H1 (cell line): ENCODE measurements at regions not wholly inside any gene's neighbourhood (a gene's known extent, or its start where the extent isn't known, plus 50 kb on each side); places are given as distances from the start of the nearest gene placed in this dataset.

ENCODE experiments used
- CTCF ChIA-PET: fragments of 300-600 bp; sonication (Branson Sonifier 250); formaldehyde crosslinking; loops from one replicate; lab custom pipeline; 2021; ENCODE audit not compliant: partially characterized antibody; lab: Charles Lee
- POLR2A ChIA-PET: fragments of 300-600 bp; sonication (Branson Sonifier 250); formaldehyde crosslinking; loops from one replicate; lab custom pipeline; 2021; ENCODE audit warnings: inconsistent platforms; ENCODE audit not compliant: partially characterized antibody; lab: Charles Lee
- DNase-seq, 2 experiments: peaks; one replicate each; pipeline versions ENCODE4 v3.0.0 to v3.0.0-alpha.2; 2010 to 2022; ENCODE audit warnings: low spot score in 2 of 2, low read depth in 1 of 2, mixed read lengths in 1 of 2
- FAIRE-seq: peaks from 2 replicates; lab custom pipeline; 2011; peaks lifted over from hg19 to GRCh38; lab: Jason Lieb, UNC
- H2AFZ ChIP-seq: 2 replicates; pipeline ENCODE4 v1.8.1; 2012; ENCODE audit warnings: low read length, inconsistent platforms
- H2AK5ac ChIP-seq: 2 replicates; pipeline ENCODE4 v1.6.1; 2013; ENCODE audit warnings: low read depth, low read length
- H2BK120ac ChIP-seq: replicated peaks from 2 replicates; pipeline ENCODE3; 2013; ENCODE audit warnings: low read depth, low read length, inconsistent platforms
- H2BK12ac ChIP-seq: 2 replicates; pipeline ENCODE4 v1.6.1; 2013; ENCODE audit warnings: low read depth, low read length
- H2BK15ac ChIP-seq: 2 replicates; pipeline ENCODE4 v1.6.1; 2013; ENCODE audit warnings: low read length
- H2BK20ac ChIP-seq: 2 replicates; pipeline ENCODE4 v1.6.1; 2013; ENCODE audit warnings: low read length
- H2BK5ac ChIP-seq: 2 replicates; pipeline ENCODE4 v1.6.1; 2013; ENCODE audit warnings: low read depth, low read length
- H3K14ac ChIP-seq: 2 replicates; pipeline ENCODE4 v1.6.1; 2013; ENCODE audit warnings: inconsistent platforms; ENCODE audit not compliant: insufficient read length
- H3K18ac ChIP-seq: 2 replicates; pipeline ENCODE4 v1.6.1; 2013; ENCODE audit warnings: low read length; ENCODE audit errors: extremely low read depth
- H3K23ac ChIP-seq: 2 replicates; pipeline ENCODE4 v1.6.1; 2013; ENCODE audit warnings: inconsistent platforms; ENCODE audit not compliant: insufficient read length
- H3K23me2 ChIP-seq: 2 replicates; pipeline ENCODE4 v1.6.1; 2013; ENCODE audit warnings: low read depth, low read length
- H3K27ac ChIP-seq: 2 replicates; pipeline ENCODE4 v1.6.1; 2011; ENCODE audit warnings: low read depth, low read length, inconsistent platforms
- H3K27me3 ChIP-seq, 4 experiments: replicated peaks in 1 of 4; 1 replicate in 1 of 4; 2 replicates in 3 of 4; pipeline versions ENCODE4 v1.6.1 to v1.8.1; 2011 to 2013; ENCODE audit warnings: low read length in 3 of 4, mild to moderate bottlenecking in 3 of 4, inconsistent platforms in 2 of 4, mixed read lengths in 2 of 4, moderate library complexity in 1 of 4; ENCODE audit not compliant: control insufficient read depth in 3 of 4, insufficient read depth in 3 of 4; ENCODE audit errors: extremely low read depth in 1 of 4
- H3K36me3 ChIP-seq, 4 experiments: 2 replicates each; pipeline versions ENCODE4 v1.6.1 to v1.8.1; 2011 to 2013; ENCODE audit warnings: mild to moderate bottlenecking in 4 of 4, low read length in 3 of 4, moderate library complexity in 2 of 4, control low read depth in 1 of 4, inconsistent platforms in 1 of 4; ENCODE audit not compliant: insufficient read depth in 4 of 4, control insufficient read depth in 2 of 4
- H3K4ac ChIP-seq: replicated peaks from 2 replicates; pipeline ENCODE3; 2013; ENCODE audit warnings: low read length, low read depth, mixed read lengths, inconsistent platforms; ENCODE audit not compliant: insufficient read length
- H3K4me1 ChIP-seq, 4 experiments: replicated peaks in 1 of 4; 1 replicate in 1 of 4; 2 replicates in 3 of 4; pipeline versions ENCODE4 v1.6.1 to v1.8.1; 2011 to 2013; ENCODE audit warnings: low read length in 3 of 4, inconsistent platforms in 2 of 4, mixed read lengths in 1 of 4; ENCODE audit not compliant: insufficient read depth in 4 of 4, control insufficient read depth in 3 of 4
- H3K4me2 ChIP-seq, 2 experiments: 2 replicates each; pipeline versions ENCODE4 v1.6.1 to v1.8.1; 2011 to 2013; ENCODE audit warnings: low read depth in 2 of 2, low read length in 2 of 2, control low read depth in 1 of 2, inconsistent platforms in 1 of 2, mild to moderate bottlenecking in 1 of 2; ENCODE audit not compliant: insufficient read depth in 1 of 2
- H3K4me3 ChIP-seq, 4 experiments: fragments of 200-600, 300-600 bp in 1 of 4; sonication (generic), shearing (Covaris generic), sonication (Bioruptor Twin) in 1 of 4; 2 replicates each; pipeline versions ENCODE4 v1.5.1 to v1.8.1; 2011 to 2016; ENCODE audit warnings: low read length in 4 of 4, low read depth in 3 of 4, control low read depth in 2 of 4, inconsistent platforms in 2 of 4, mild to moderate bottlenecking in 2 of 4, mixed read lengths in 1 of 4, moderate library complexity in 1 of 4; ENCODE audit not compliant: insufficient read depth in 2 of 4; ENCODE audit errors: extremely low read depth in 1 of 4
- H3K56ac ChIP-seq: replicated peaks from 2 replicates; pipeline ENCODE3; 2013; ENCODE audit warnings: low read depth, mild to moderate bottlenecking, mixed read lengths, low read length, inconsistent platforms; ENCODE audit not compliant: insufficient read length
- H3K79me1 ChIP-seq: 2 replicates; pipeline ENCODE4 v1.6.1; 2013; ENCODE audit warnings: low read depth, low read length, control low read depth
- H3K79me2 ChIP-seq, 2 experiments: 2 replicates each; pipeline versions ENCODE4 v1.6.1 to v1.8.1; 2012 to 2013; ENCODE audit warnings: low read length in 2 of 2, mild to moderate bottlenecking in 2 of 2, inconsistent platforms in 1 of 2; ENCODE audit not compliant: insufficient read depth in 2 of 2, control insufficient read depth in 1 of 2
- H3K9ac ChIP-seq, 4 experiments: replicated peaks in 1 of 4; 1 replicate in 1 of 4; 2 replicates in 3 of 4; pipeline versions ENCODE4 v1.6.1 to v1.8.1; 2011 to 2013; ENCODE audit warnings: low read depth in 3 of 4, low read length in 3 of 4, control low read depth in 2 of 4, mild to moderate bottlenecking in 2 of 4, moderate library complexity in 2 of 4, inconsistent platforms in 1 of 4; ENCODE audit errors: extremely low read depth in 1 of 4
- H3K9me3 ChIP-seq, 2 experiments: 2 replicates each; pipeline versions ENCODE4 v1.6.1 to v1.8.1; 2012 to 2013; ENCODE audit warnings: mild to moderate bottlenecking in 2 of 2, moderate library complexity in 2 of 2, control low read depth in 1 of 2, inconsistent platforms in 1 of 2, low read depth in 1 of 2, low read length in 1 of 2, mixed read lengths in 1 of 2; ENCODE audit not compliant: insufficient read depth in 2 of 2
- H4K20me1 ChIP-seq, 2 experiments: replicated peaks in 1 of 2; 2 replicates each; pipeline versions ENCODE3 to v1.8.1; 2011 to 2013; ENCODE audit warnings: inconsistent platforms in 2 of 2, low read length in 2 of 2, mild to moderate bottlenecking in 1 of 2; ENCODE audit not compliant: insufficient read depth in 2 of 2, control insufficient read depth in 1 of 2
- H4K5ac ChIP-seq: 2 replicates; pipeline ENCODE4 v1.6.1; 2013; ENCODE audit warnings: low read length, low read depth, mixed read lengths, inconsistent platforms; ENCODE audit not compliant: insufficient read length
- H4K8ac ChIP-seq: 2 replicates; pipeline ENCODE4 v1.8.0; 2013; ENCODE audit warnings: mild to moderate bottlenecking, moderate library complexity, low read length, inconsistent platforms; ENCODE audit not compliant: insufficient read depth; ENCODE audit errors: extremely low read depth
- H4K91ac ChIP-seq: replicated peaks from 2 replicates; pipeline ENCODE3; 2013; ENCODE audit warnings: low read length, mixed read lengths, inconsistent platforms; ENCODE audit not compliant: insufficient read length
- CHD1 ChIP-seq: IDR thresholded peaks from 2 replicates; pipeline ENCODE4 v1.6.1; 2012; ENCODE audit warnings: low read depth, low read length, improper control_type of control experiment
- CTBP2 ChIP-seq: IDR thresholded peaks from 2 replicates; pipeline ENCODE4 v1.7.0; 2011; ENCODE audit warnings: borderline replicate concordance, mild to moderate bottlenecking, moderate library complexity, mixed read lengths, low read length; ENCODE audit not compliant: insufficient read depth, insufficient read length
- EP300 ChIP-seq, 2 experiments: IDR thresholded peaks; 1 replicate in 1 of 2; 2 replicates in 1 of 2; pipeline ENCODE4 v1.6.1; 2011 to 2012; ENCODE audit warnings: low read depth in 2 of 2, low read length in 2 of 2, mild to moderate bottlenecking in 2 of 2, borderline replicate concordance in 1 of 2, inconsistent platforms in 1 of 2, moderate library complexity in 1 of 2
- NRF1 ChIP-seq: IDR thresholded peaks from 2 replicates; pipeline ENCODE4 v1.6.1; 2011; ENCODE audit warnings: mild to moderate bottlenecking, low read depth, low read length, improper control_type of control experiment
- POLR2A ChIP-seq, 2 experiments: IDR thresholded peaks; 1 replicate in 1 of 2; 2 replicates in 1 of 2; pipeline ENCODE4 v1.6.1; 2011; ENCODE audit warnings: low read depth in 2 of 2, low read length in 2 of 2, mild to moderate bottlenecking in 2 of 2; ENCODE audit errors: control extremely low read depth in 1 of 2
- RAD21 ChIP-seq, 2 experiments: IDR thresholded peaks in 1 of 2; conservative IDR thresholded peaks in 1 of 2; 2 replicates each; pipeline ENCODE4 v1.6.1; 2011; ENCODE audit warnings: low read depth in 2 of 2, low read length in 2 of 2, improper control_type of control experiment in 1 of 2, inconsistent platforms in 1 of 2, mild to moderate bottlenecking in 1 of 2, moderate library complexity in 1 of 2
- SP4 ChIP-seq: IDR thresholded peaks from 2 replicates; pipeline ENCODE4 v1.6.1; 2012; ENCODE audit warnings: low read length, inconsistent platforms
- TAF7 ChIP-seq: optimal IDR thresholded peaks from 2 replicates; pipeline ENCODE3; 2011; ENCODE audit warnings: low read depth, mild to moderate bottlenecking, inconsistent platforms, low read length, moderate library complexity, borderline replicate concordance
- TEAD4 ChIP-seq: IDR thresholded peaks from 2 replicates; pipeline ENCODE4 v1.6.1; 2012; ENCODE audit warnings: low read depth, low read length, inconsistent platforms, mixed read lengths
- USF2 ChIP-seq: IDR thresholded peaks from 2 replicates; pipeline ENCODE4 v1.6.1; 2011; ENCODE audit warnings: low read length, improper control_type of control experiment
- ZNF274 ChIP-seq: IDR thresholded peaks from 2 replicates; pipeline ENCODE4 v1.7.0; 2012; ENCODE audit warnings: low read length, borderline replicate concordance; ENCODE audit errors: extremely low read depth
- WGBS, 2 experiments: shearing (Covaris generic) in 1 of 2; methylation state at CpG; one replicate each; pipeline versions ENCODE4 v1.1.6 to v1.1.7; 2013 to 2015; ENCODE audit warnings: low lambda C conversion rate in 2 of 2, mixed read lengths in 2 of 2, inconsistent platforms in 1 of 2, low coverage in 1 of 2, missing lambda C conversion rate in 1 of 2; ENCODE audit not compliant: insufficient replicate concordance in 2 of 2, insufficient coverage in 1 of 2, insufficient read length in 1 of 2; ENCODE audit errors: extremely low coverage in 1 of 2, missing lambda C conversion rate in 1 of 2; 5-methylcytosine and 5-hydroxymethylcytosine counted together
- TF ChIP-seq, protein P1 (sequence below): IDR thresholded peaks from 2 replicates; pipeline ENCODE4 v1.6.1; 2012; ENCODE audit warnings: inconsistent platforms

DNA sequence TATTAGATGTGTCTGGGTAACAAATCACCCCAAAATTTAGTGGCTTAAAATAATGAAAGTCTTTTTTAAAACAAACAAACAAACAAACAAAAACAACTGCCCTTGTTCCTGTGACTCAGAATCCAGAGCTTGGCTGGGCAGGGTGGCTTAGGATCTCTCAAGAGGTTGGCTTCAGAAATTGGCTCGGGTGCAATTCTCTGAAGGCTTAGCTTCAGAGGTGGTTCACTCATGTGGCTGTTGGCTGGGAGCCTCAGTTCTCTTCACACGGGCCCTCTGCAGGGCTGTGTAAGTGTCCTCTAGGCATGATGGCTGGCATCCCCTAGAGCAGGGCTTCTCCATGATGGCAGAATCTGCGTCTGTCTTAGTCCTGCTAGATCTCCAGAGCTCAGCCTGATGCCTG, 179.9 kb upstream of the BCOR start:
- H2BK5ac ChIP-seq = no peak overlapping the region
- no peak overlapping the region for H4K8ac ChIP-seq
- no peak overlapping the region for H3K4ac ChIP-seq
- H3K4me3 ChIP-seq = no peak overlapping the region
- no peak overlapping the region for H3K9ac ChIP-seq
- POLR2A ChIA-PET = no interaction called here
- H3K23ac ChIP-seq = no peak overlapping the region
- no peak overlapping the region for H2BK12ac ChIP-seq
- no peak overlapping the region for H4K91ac ChIP-seq
- H3K27me3 ChIP-seq = no peaks in the 10 kb centered on the region
- DNase-seq (no peak), FAIRE-seq (no peak)
- H3K4me1 ChIP-seq = peaks cover 0 to 10% (median 2%) of the 10 kb centered on the region in 4 experiments; a peak in 4 of 7 replicates
- H2AFZ ChIP-seq = no peak overlapping the region
- H2BK15ac ChIP-seq = no peak overlapping the region
- no peak overlapping the region for H3K4me2 ChIP-seq
- no peaks in the 10 kb centered on the region for H3K9me3 ChIP-seq
- no peak overlapping the region for H2BK20ac ChIP-seq
- no peak overlapping the region for H3K18ac ChIP-seq
- no peak overlapping the region for H3K27ac ChIP-seq
- H3K23me2 ChIP-seq = no peaks in the 10 kb centered on the region
- no peak overlapping the region for H2AK5ac ChIP-seq
- H3K79me2 ChIP-seq = no peaks in the 10 kb centered on the region
- no peaks in the 10 kb centered on the region for H3K36me3 ChIP-seq
- no peaks in the 10 kb centered on the region for H4K20me1 ChIP-seq
- no peaks in the 10 kb centered on the region for H3K79me1 ChIP-seq
- H2BK120ac ChIP-seq = no peak overlapping the region
- H3K56ac ChIP-seq = no peak overlapping the region
- CTCF ChIA-PET = interaction anchor here (1.1 to 3.0 kb wide), 3 partner anchors 10 to 252 kb away, joined by 3 to 9 read pairs (median 3); no protein-coding TSS in a partner anchor
- no peak overlapping the region for H4K5ac ChIP-seq
- no peak overlapping the region for H3K14ac ChIP-seq
- 80% methylated on average over 3 of the region's 3 CpGs; no CpG with 5 or more reads in 1 of the 2 experiments for WGBS, 2 experiments
- TF ChIP-seq SP4 (no peak), NRF1 (no peak), TEAD4 (no peak), CHD1 (no peak), CTBP2 (no peak), USF2 (no peak), ZNF274 (no peak), POLR2A (IDR thresholded peaks at IDR 0.05; ENCODE audit: control extremely low read depth in 1 of 2, low read depth in 2 of 2, low read length in 2 of 2) (no peak), TAF7 (no peak), RAD21 (IDR thresholded peaks at IDR 0.05 in 1 of 2, conservative IDR thresholded peaks at IDR 0.05 in 1 of 2; ENCODE audit: low read depth in 2 of 2, low read length in 2 of 2) (no peak), EP300 (IDR thresholded peaks at IDR 0.05; ENCODE audit: borderline replicate concordance in 1 of 2, low read depth in 2 of 2, low read length in 2 of 2) (no peak)
- TF ChIP-seq, protein P1, sequence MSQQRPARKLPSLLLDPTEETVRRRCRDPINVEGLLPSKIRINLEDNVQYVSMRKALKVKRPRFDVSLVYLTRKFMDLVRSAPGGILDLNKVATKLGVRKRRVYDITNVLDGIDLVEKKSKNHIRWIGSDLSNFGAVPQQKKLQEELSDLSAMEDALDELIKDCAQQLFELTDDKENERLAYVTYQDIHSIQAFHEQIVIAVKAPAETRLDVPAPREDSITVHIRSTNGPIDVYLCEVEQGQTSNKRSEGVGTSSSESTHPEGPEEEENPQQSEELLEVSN = no peak
